ENCODE measurements at regions not wholly inside any gene's neighbourhood (a gene's known extent, or its start where the extent isn't known, plus 50 kb on each side); places are given as distances from the start of the nearest gene placed in this dataset.

DNA sequence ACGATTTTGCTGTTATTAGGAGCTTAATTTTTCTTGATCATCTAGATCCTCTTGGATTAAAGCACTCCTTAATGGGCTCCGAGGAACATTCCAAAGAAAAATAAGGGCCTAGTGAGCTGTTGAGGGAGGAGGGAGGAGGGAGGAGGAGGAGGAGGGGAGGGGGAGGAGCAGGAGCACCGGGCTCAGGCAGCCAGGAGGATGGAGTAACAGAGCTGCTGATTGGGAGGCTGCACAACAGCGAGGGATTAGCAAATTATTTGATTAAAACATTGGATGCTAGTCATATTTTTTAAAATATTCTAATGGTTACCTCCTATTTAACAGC, 302.1 kb upstream of the RRP15 start:
- no peak overlapping the region for H3K27ac ChIP-seq (ENCODE audit: low read depth, low read length)
- no peak overlapping the region for H2BK15ac ChIP-seq (ENCODE audit: low read length)
- no peak for DNase-seq (ENCODE audit: low read depth in 1 of 2, low spot score in 2 of 2)
- no peak overlapping the region for H4K5ac ChIP-seq (ENCODE audit: insufficient read length, low read depth, low read length)
- FAIRE-seq: no peak
- no peaks in the 10 kb centered on the region for H3K36me3 ChIP-seq (ENCODE audit: control insufficient read depth in 2 of 4, insufficient read depth in 4 of 4, low read length in 3 of 4)
- 80% methylated on average over 3 of the region's 4 CpGs; no CpG with 5 or more reads in 1 of the 2 experiments for WGBS, 2 experiments (ENCODE audit: extremely low coverage in 1 of 2, insufficient coverage in 1 of 2, insufficient read length in 1 of 2, insufficient replicate concordance in 2 of 2, low coverage in 1 of 2, low lambda C conversion rate in 2 of 2, missing lambda C conversion rate in 1 of 2)
- H4K91ac ChIP-seq (replicated peaks; ENCODE audit: insufficient read length, low read length): no peak overlapping the region
- no peak overlapping the region for H3K56ac ChIP-seq (replicated peaks; ENCODE audit: insufficient read length, low read depth, low read length)
- H2AK5ac ChIP-seq (ENCODE audit: low read depth, low read length): no peak overlapping the region
- no peak overlapping the region for H3K4me3 ChIP-seq (ENCODE audit: extremely low read depth in 1 of 4, insufficient read depth in 2 of 4, low read depth in 3 of 4, low read length in 4 of 4)
- H3K18ac ChIP-seq (ENCODE audit: extremely low read depth, low read length): no peak overlapping the region
- no peak overlapping the region for H2BK120ac ChIP-seq (replicated peaks; ENCODE audit: low read depth, low read length)
- no peak overlapping the region for H3K4me2 ChIP-seq (ENCODE audit: insufficient read depth in 1 of 2, low read depth in 2 of 2, low read length in 2 of 2)
- no peaks in the 10 kb centered on the region for H3K79me1 ChIP-seq (ENCODE audit: low read depth, low read length)
- H3K4me1 ChIP-seq (replicated peaks in 1 of 4; ENCODE audit: control insufficient read depth in 3 of 4, insufficient read depth in 4 of 4, low read length in 3 of 4): 0 out of 7 replicates have a peak, but pooled peaks cover 0 to 4% (median 0%) of the 10 kb centered on the region in 4 experiments
- H3K79me2 ChIP-seq (ENCODE audit: control insufficient read depth in 1 of 2, insufficient read depth in 2 of 2, low read length in 2 of 2): no peaks in the 10 kb centered on the region
- no peak overlapping the region for H3K4ac ChIP-seq (replicated peaks; ENCODE audit: insufficient read length, low read depth, low read length)
- H3K9ac ChIP-seq (replicated peaks in 1 of 4; ENCODE audit: extremely low read depth in 1 of 4, low read depth in 3 of 4, low read length in 3 of 4): no peak overlapping the region
- no peaks in the 10 kb centered on the region for H3K9me3 ChIP-seq (ENCODE audit: insufficient read depth in 2 of 2, low read depth in 1 of 2, low read length in 1 of 2)
- no peak overlapping the region for H2AFZ ChIP-seq (ENCODE audit: low read length)
- H4K20me1 ChIP-seq (replicated peaks in 1 of 2; ENCODE audit: control insufficient read depth in 1 of 2, insufficient read depth in 2 of 2, low read length in 2 of 2): no peaks in the 10 kb centered on the region
- no peak overlapping the region for H3K23ac ChIP-seq (ENCODE audit: insufficient read length)
- no peak overlapping the region for H4K8ac ChIP-seq (ENCODE audit: extremely low read depth, insufficient read depth, low read length)
- no peaks in the 10 kb centered on the region for H3K23me2 ChIP-seq (ENCODE audit: low read depth, low read length)
- ChIA-PET POLR2A (ENCODE audit: partially characterized antibody) (no interaction called here), CTCF (ENCODE audit: partially characterized antibody) (no interaction called here)
- H3K14ac ChIP-seq (ENCODE audit: insufficient read length): no peak overlapping the region
- H2BK5ac ChIP-seq (ENCODE audit: low read depth, low read length): no peak overlapping the region
- H2BK12ac ChIP-seq (ENCODE audit: low read depth, low read length): no peak overlapping the region
- H2BK20ac ChIP-seq (ENCODE audit: low read length): no peak overlapping the region
- no peaks in the 10 kb centered on the region for H3K27me3 ChIP-seq (replicated peaks in 1 of 4; ENCODE audit: control insufficient read depth in 3 of 4, extremely low read depth in 1 of 4, insufficient read depth in 3 of 4, low read length in 3 of 4)
- no peak for TF ChIP-seq SP4 (IDR thresholded peaks at IDR 0.05; ENCODE audit: low read length)
- TF ChIP-seq POU5F1 (IDR thresholded peaks at IDR 0.05; ENCODE audit: low read depth, low read length): no peak
- no peak for TF ChIP-seq HDAC6 (IDR thresholded peaks at IDR 0.05; ENCODE audit: low read depth, low read length)
- TF ChIP-seq PHF8 (conservative IDR thresholded peaks at IDR 0.05; ENCODE audit: low read depth, low read length): no peak
- TF ChIP-seq KDM5A (IDR thresholded peaks at IDR 0.05; ENCODE audit: low read length): no peak
- TF ChIP-seq NANOG (IDR thresholded peaks at IDR 0.05; ENCODE audit: insufficient read depth, low read depth, low read length, poor library complexity, severe bottlenecking): no peak
- TF ChIP-seq JUN (IDR thresholded peaks at IDR 0.05; ENCODE audit: low read depth, low read length): no peak
- no peak for TF ChIP-seq TCF12 (IDR thresholded peaks at IDR 0.05; ENCODE audit: low read depth, low read length)
- TF ChIP-seq, protein P1, sequence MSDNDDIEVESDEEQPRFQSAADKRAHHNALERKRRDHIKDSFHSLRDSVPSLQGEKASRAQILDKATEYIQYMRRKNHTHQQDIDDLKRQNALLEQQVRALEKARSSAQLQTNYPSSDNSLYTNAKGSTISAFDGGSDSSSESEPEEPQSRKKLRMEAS (IDR thresholded peaks at IDR 0.05): no peak
- no peak for TF ChIP-seq SUZ12 (IDR thresholded peaks at IDR 0.05; ENCODE audit: low read length)
- TF ChIP-seq SIX5 (IDR thresholded peaks at IDR 0.05; ENCODE audit: low read depth, low read length): no peak
- no peak for TF ChIP-seq RXRA (IDR thresholded peaks at IDR 0.05; ENCODE audit: insufficient read depth, low read depth, low read length)
- TF ChIP-seq BCL11A (IDR thresholded peaks at IDR 0.05; ENCODE audit: low read depth in 2 of 2, low read length in 2 of 2): no peak
- TF ChIP-seq SAP30 (IDR thresholded peaks at IDR 0.05; ENCODE audit: insufficient read depth, insufficient replicate concordance, low read length): no peak
- no peak for TF ChIP-seq TEAD4 (IDR thresholded peaks at IDR 0.05; ENCODE audit: low read depth, low read length)
- no peak for TF ChIP-seq POLR2AphosphoS5 (IDR thresholded peaks at IDR 0.05; ENCODE audit: low read depth, low read length)
- TF ChIP-seq POLR2A (IDR thresholded peaks at IDR 0.05; ENCODE audit: control extremely low read depth in 1 of 2, low read depth in 2 of 2, low read length in 2 of 2): no peak
